ENCODE measurements at regions not wholly inside any gene's neighbourhood (a gene's known extent, or its start where the extent isn't known, plus 50 kb on each side); places are given as distances from the start of the nearest gene placed in this dataset.

GRCh38 chr18:51391215-51391614 is 193.7 kb upstream of the MEX3C start:
- no peak for DNase-seq (ENCODE audit: low spot score)
- no peaks in the 10 kb centered on the region for H3K4me1 ChIP-seq (ENCODE audit: control insufficient read depth in 1 of 2, low read depth in 2 of 2)
- H3K9me3 ChIP-seq: no peaks in the 10 kb centered on the region
- no peak overlapping the region for H3K4me3 ChIP-seq
- H3K27me3 ChIP-seq (replicated peaks; ENCODE audit: insufficient read depth): no peaks in the 10 kb centered on the region
- no peaks in the 10 kb centered on the region for H3K36me3 ChIP-seq
- ATAC-seq (ENCODE audit: insufficient number of reproducible peaks, low FRiP score, low read depth): no peak
- H3K27ac ChIP-seq: no peak overlapping the region
- TF ChIP-seq CTCF (IDR thresholded peaks at IDR 0.05): no peak

- ATAC-seq (ENCODE audit: insufficient number of reproducible peaks, low FRiP score, low read depth): no peak
These were observed 194.2 kb upstream of the MEX3C start for GRCh38 chr18:51391731-51392130.

GRCh38 chr18:51397347-51397962 is 200.0 kb upstream of the MEX3C start:
- TF ChIP-seq CTCF (IDR thresholded peaks at IDR 0.05): no peak
- H3K4me1 ChIP-seq (ENCODE audit: control insufficient read depth in 1 of 2, low read depth in 2 of 2): no peaks in the 10 kb centered on the region
- H3K4me3 ChIP-seq: no peak overlapping the region
- H3K27me3 ChIP-seq (replicated peaks; ENCODE audit: insufficient read depth): no peaks in the 10 kb centered on the region
- H3K27ac ChIP-seq: no peak overlapping the region
- no peaks in the 10 kb centered on the region for H3K36me3 ChIP-seq
- H3K9me3 ChIP-seq: no peaks in the 10 kb centered on the region
- ATAC-seq (ENCODE audit: insufficient number of reproducible peaks, low FRiP score, low read depth): no peak
- DNase-seq (ENCODE audit: low spot score): no peak

More at GRCh38 chr18:51391731-51392130, 194.2 kb upstream of the MEX3C start:
- no peak for TF ChIP-seq CTCF (IDR thresholded peaks at IDR 0.05)
- Histone ChIP-seq H3K4me1 (ENCODE audit: control insufficient read depth in 1 of 2, low read depth in 2 of 2) (no peaks in the 10 kb centered on the region), H3K4me3 (no peak overlapping the region), H3K9me3 (no peaks in the 10 kb centered on the region), H3K36me3 (no peaks in the 10 kb centered on the region), H3K27me3 (replicated peaks; ENCODE audit: insufficient read depth) (no peaks in the 10 kb centered on the region), H3K27ac (no peak overlapping the region)
- DNase-seq (ENCODE audit: low spot score): no peak

- Histone ChIP-seq H3K27ac (no peak overlapping the region), H3K4me1 (ENCODE audit: control insufficient read depth in 1 of 2, low read depth in 2 of 2) (no peaks in the 10 kb centered on the region), H3K36me3 (no peaks in the 10 kb centered on the region), H3K4me3 (no peak overlapping the region), H3K9me3 (no peaks in the 10 kb centered on the region), H3K27me3 (replicated peaks; ENCODE audit: insufficient read depth) (no peaks in the 10 kb centered on the region)
- no peak for TF ChIP-seq CTCF (IDR thresholded peaks at IDR 0.05)
- no peak for ATAC-seq (ENCODE audit: insufficient number of reproducible peaks, low FRiP score, low read depth)
- no peak for DNase-seq (ENCODE audit: low spot score)
These were observed 200.6 kb upstream of the MEX3C start for GRCh38 chr18:51398104-51398503.

GRCh38 chr18:51399491-51400122 is 202.1 kb upstream of the MEX3C start:
- no peak overlapping the region for H3K4me3 ChIP-seq
- no peaks in the 10 kb centered on the region for H3K27me3 ChIP-seq (replicated peaks; ENCODE audit: insufficient read depth)
- no peaks in the 10 kb centered on the region for H3K9me3 ChIP-seq
- no peak overlapping the region for H3K27ac ChIP-seq
- no peak for TF ChIP-seq CTCF (IDR thresholded peaks at IDR 0.05)
- no peak for DNase-seq (ENCODE audit: low spot score)
- H3K36me3 ChIP-seq: no peaks in the 10 kb centered on the region
- no peaks in the 10 kb centered on the region for H3K4me1 ChIP-seq (ENCODE audit: control insufficient read depth in 1 of 2, low read depth in 2 of 2)
- ATAC-seq (ENCODE audit: insufficient number of reproducible peaks, low FRiP score, low read depth): no peak

Measured in thoracic aorta (tissue), 2 donors.